ENCODE measurements at regions not wholly inside any gene's neighbourhood (a gene's known extent, or its start where the extent isn't known, plus 50 kb on each side); places are given as distances from the start of the nearest gene placed in this dataset.

DNA sequence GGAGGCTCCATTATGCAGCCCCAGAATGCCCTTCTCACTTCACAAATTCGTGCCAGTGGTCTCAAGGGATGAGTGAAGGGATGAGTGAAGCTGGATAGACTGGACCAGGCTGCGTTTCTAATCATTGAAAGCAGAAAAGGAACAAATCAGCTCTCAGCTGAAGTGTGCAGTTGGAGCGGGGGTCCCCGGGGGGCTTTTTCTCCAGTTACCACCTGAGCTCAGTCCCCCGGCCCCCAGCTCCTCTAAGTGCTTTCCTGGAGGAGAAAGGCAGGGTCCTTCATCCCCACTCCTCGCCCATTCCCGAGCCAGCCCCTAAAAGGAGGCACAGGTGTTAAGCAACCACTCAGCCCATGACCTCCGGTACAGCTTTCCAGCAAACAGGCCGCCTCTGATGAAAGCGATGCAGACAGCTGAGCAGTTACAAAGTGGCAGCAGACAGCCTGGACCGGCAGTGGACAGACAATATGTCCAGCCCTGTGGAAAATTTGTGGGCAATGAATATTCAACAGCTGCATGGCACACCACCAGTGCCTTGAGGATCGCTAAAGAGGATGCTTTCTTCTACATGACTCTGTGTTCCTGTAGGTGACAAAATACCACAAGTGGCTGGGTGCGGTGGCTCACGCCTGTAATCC is 110.7 kb upstream of the UBL3 start:
- Histone ChIP-seq H3K27me3 (replicated peaks in 1 of 4; ENCODE audit: control extremely low read depth in 1 of 4, control insufficient read depth in 3 of 4, insufficient read depth in 4 of 4, low read length in 3 of 4) (no peaks in the 10 kb centered on the region), H3K9ac (ENCODE audit: low read length) (no peak overlapping the region), H3K4me2 (replicated peaks; ENCODE audit: low read depth, low read length, poor library complexity, severe bottlenecking) (no peak overlapping the region), H3K27ac (ENCODE audit: low read length in 2 of 2) (no peak overlapping the region), H2AFZ (ENCODE audit: insufficient read depth, low read depth, low read length, poor library complexity, severe bottlenecking) (no peak overlapping the region), H3K9me3 (ENCODE audit: control extremely low read depth in 1 of 3, control insufficient read depth in 2 of 3, insufficient read depth in 1 of 3, low read length in 2 of 3) (peaks cover 0 to 2% (median 0%) of the 10 kb centered on the region in 3 donors), H3K79me2 (ENCODE audit: control insufficient read depth, insufficient read depth, low read length) (no peaks in the 10 kb centered on the region), H3K36me3 (replicated peaks in 1 of 2; ENCODE audit: control extremely low read depth in 1 of 2, control insufficient read depth in 1 of 2, extremely low read depth in 1 of 2, insufficient read depth in 2 of 2, low read length in 1 of 2) (no peaks in the 10 kb centered on the region), H3K4me3 (ENCODE audit: control extremely low read depth in 1 of 5, extremely low read depth in 1 of 5, insufficient read depth in 1 of 5, low read depth in 2 of 5, low read length in 4 of 5) (no peak overlapping the region), H4K20me1 (ENCODE audit: control insufficient read depth, insufficient read depth, low read length, poor library complexity, severe bottlenecking) (no peaks in the 10 kb centered on the region), H3K4me1 (ENCODE audit: control insufficient read depth in 2 of 2, insufficient read depth in 2 of 2, low read length in 2 of 2) (no peaks in the 10 kb centered on the region)
- no peak overlapping the region for H3K4me3 Mint-ChIP-seq
- no peak overlapping the region for H3K27ac Mint-ChIP-seq
- no peaks in the 10 kb centered on the region for H3K4me1 Mint-ChIP-seq
- 95% methylated on average over 11 of the region's 14 CpGs for WGBS (ENCODE audit: insufficient coverage)
- ATAC-seq (ENCODE audit: low read depth) (no peak), DNase-seq (no peak)
- CTCF ChIA-PET = no interaction called here
- TF ChIP-seq, protein P1, sequence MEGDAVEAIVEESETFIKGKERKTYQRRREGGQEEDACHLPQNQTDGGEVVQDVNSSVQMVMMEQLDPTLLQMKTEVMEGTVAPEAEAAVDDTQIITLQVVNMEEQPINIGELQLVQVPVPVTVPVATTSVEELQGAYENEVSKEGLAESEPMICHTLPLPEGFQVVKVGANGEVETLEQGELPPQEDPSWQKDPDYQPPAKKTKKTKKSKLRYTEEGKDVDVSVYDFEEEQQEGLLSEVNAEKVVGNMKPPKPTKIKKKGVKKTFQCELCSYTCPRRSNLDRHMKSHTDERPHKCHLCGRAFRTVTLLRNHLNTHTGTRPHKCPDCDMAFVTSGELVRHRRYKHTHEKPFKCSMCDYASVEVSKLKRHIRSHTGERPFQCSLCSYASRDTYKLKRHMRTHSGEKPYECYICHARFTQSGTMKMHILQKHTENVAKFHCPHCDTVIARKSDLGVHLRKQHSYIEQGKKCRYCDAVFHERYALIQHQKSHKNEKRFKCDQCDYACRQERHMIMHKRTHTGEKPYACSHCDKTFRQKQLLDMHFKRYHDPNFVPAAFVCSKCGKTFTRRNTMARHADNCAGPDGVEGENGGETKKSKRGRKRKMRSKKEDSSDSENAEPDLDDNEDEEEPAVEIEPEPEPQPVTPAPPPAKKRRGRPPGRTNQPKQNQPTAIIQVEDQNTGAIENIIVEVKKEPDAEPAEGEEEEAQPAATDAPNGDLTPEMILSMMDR (IDR thresholded peaks at IDR 0.05) = no peak
- no peak for TF ChIP-seq EZH2 (IDR thresholded peaks at IDR 0.05; ENCODE audit: borderline replicate concordance, insufficient read depth, low read depth, low read length, poor library complexity, severe bottlenecking)
- peaks cover 5% of the 10 kb centered on the region for H3K27me3 Mint-ChIP-seq
- intact Hi-C loops (cut with micrococcal nuclease) = no loop called here
- no peaks in the 10 kb centered on the region for H3K9me3 Mint-ChIP-seq (ENCODE audit: insufficient read depth)
- POLR2A ChIA-PET = no interaction called here

DNA sequence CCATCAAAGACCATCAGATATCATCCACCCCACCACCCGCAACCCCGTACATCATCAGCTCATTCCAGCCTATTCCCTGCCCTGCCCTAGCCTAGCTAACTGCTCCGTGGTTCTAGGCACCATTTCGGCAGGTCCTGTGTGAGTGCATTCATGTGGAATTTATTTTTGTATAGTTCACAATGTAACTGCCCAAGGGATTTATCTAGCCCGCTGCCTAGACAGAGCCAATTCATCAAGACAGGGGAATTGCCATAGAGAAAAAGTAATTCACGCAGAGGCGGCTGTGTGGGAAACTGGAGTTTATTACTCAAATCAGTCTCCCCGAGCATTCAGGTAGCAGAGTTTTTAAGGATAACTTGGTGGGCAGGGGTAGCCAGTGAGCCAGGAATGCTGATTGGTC is 109.2 kb upstream of the UBL3 start:
- H3K4me3 ChIP-seq (ENCODE audit: control extremely low read depth in 1 of 5, extremely low read depth in 1 of 5, insufficient read depth in 1 of 5, low read depth in 2 of 5, low read length in 4 of 5) = no peak overlapping the region
- H3K4me2 ChIP-seq (replicated peaks; ENCODE audit: low read depth, low read length, poor library complexity, severe bottlenecking) = no peak overlapping the region
- no peaks in the 10 kb centered on the region for H3K9me3 ChIP-seq (ENCODE audit: control extremely low read depth in 1 of 3, control insufficient read depth in 2 of 3, insufficient read depth in 1 of 3, low read length in 2 of 3)
- CTCF ChIA-PET = no interaction called here
- Mint-ChIP-seq H3K4me1 (peaks cover 2% of the 10 kb centered on the region), H3K27ac (no peak overlapping the region), H3K27me3 (peaks cover 5% of the 10 kb centered on the region), H3K9me3 (ENCODE audit: insufficient read depth) (no peaks in the 10 kb centered on the region), H3K4me3 (no peak overlapping the region)
- DNase-seq (no peak), ATAC-seq (ENCODE audit: low read depth) (no peak)
- no peak overlapping the region for H3K9ac ChIP-seq (ENCODE audit: low read length)
- no peak overlapping the region for H2AFZ ChIP-seq (ENCODE audit: insufficient read depth, low read depth, low read length, poor library complexity, severe bottlenecking)
- no peaks in the 10 kb centered on the region for H3K79me2 ChIP-seq (ENCODE audit: control insufficient read depth, insufficient read depth, low read length)
- no peaks in the 10 kb centered on the region for H3K27me3 ChIP-seq (replicated peaks in 1 of 4; ENCODE audit: control extremely low read depth in 1 of 4, control insufficient read depth in 3 of 4, insufficient read depth in 4 of 4, low read length in 3 of 4)
- POLR2A ChIA-PET = no interaction called here
- WGBS (ENCODE audit: insufficient coverage) = 98% methylated on average over 4 of the region's 8 CpGs
- H3K4me1 ChIP-seq (ENCODE audit: control insufficient read depth in 2 of 2, insufficient read depth in 2 of 2, low read length in 2 of 2) = peaks cover 1 to 2% of the 10 kb centered on the region in 2 donors
- TF ChIP-seq EZH2 (IDR thresholded peaks at IDR 0.05; ENCODE audit: borderline replicate concordance, insufficient read depth, low read depth, low read length, poor library complexity, severe bottlenecking) = no peak
- TF ChIP-seq, protein P1 (IDR thresholded peaks at IDR 0.05) = no peak
- intact Hi-C loops (cut with micrococcal nuclease) = no loop called here
- no peak overlapping the region for H3K27ac ChIP-seq (ENCODE audit: low read length in 2 of 2)
- H3K36me3 ChIP-seq (replicated peaks in 1 of 2; ENCODE audit: control extremely low read depth in 1 of 2, control insufficient read depth in 1 of 2, extremely low read depth in 1 of 2, insufficient read depth in 2 of 2, low read length in 1 of 2) = no peaks in the 10 kb centered on the region
- no peaks in the 10 kb centered on the region for H4K20me1 ChIP-seq (ENCODE audit: control insufficient read depth, insufficient read depth, low read length, poor library complexity, severe bottlenecking)

Data from B cell (primary cell).